ENCODE measurements at regions not wholly inside any gene's neighbourhood (a gene's known extent, or its start where the extent isn't known, plus 50 kb on each side); places are given as distances from the start of the nearest gene placed in this dataset.
A peak's percentile ranks its signal among the peaks of the same experiment; 100 is the strongest.

DNA sequence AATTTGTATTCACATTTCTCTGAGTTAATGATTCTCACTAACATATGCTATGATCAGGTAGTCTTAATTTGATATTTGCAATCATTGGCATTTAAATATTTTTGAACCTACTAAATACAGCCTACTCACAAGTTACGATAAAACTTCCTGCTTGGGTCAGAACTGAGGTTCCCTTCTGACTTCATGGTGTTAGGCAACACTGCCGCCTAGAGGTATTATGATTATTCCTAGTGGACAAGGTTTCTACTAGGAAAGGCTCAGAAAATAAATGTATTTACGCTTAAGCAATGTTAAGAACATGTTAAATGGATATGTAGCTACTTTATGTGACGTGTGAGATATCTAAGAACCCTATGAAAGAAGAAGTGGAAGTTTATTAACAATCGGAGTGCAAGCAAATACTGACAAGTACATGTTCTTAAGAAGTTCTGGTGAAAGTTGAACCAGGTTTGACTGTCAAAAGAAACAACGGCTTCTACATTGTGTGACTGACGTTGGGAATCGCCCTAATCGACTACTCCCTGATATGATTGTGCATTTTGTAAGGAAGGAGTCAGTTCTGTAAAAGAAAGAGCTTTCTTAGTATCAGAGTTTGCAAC lies 1395.8 kb downstream of the SLITRK5 start:
- H3K4me3 Mint-ChIP-seq, result no peak overlapping the region
- ATAC-seq, result peak; percentile 79
- Histone ChIP-seq H2AFZ (no peak overlapping the region), H3K4me1 (ENCODE audit: insufficient read depth) (no peaks in the 10 kb centered on the region), H4K20me1 (replicated peaks; ENCODE audit: insufficient read depth) (no peaks in the 10 kb centered on the region), H3K9me2 (ENCODE audit: insufficient read depth) (no peaks in the 10 kb centered on the region), H3K4me3 (no peak overlapping the region), H3F3A (replicated peaks; ENCODE audit: low read depth) (no peaks in the 10 kb centered on the region), H3K27me3 (ENCODE audit: insufficient read depth) (no peaks in the 10 kb centered on the region), H3K36me3 (ENCODE audit: insufficient read depth) (no peaks in the 10 kb centered on the region), H3K4me2 (no peak overlapping the region), H3K27ac (ENCODE audit: low read depth) (no peak overlapping the region), H3K79me2 (replicated peaks; ENCODE audit: insufficient read depth) (no peaks in the 10 kb centered on the region)
- H3K27ac Mint-ChIP-seq, result no peak overlapping the region
- DNase-seq (ENCODE audit: low spot score), result peak; percentile 84
- no peaks in the 10 kb centered on the region; the same call in 2 of the 3 replicates for H3K4me1 Mint-ChIP-seq
- TF ChIP-seq REST (IDR thresholded peaks at IDR 0.05; ENCODE audit: unreplicated experiment), result no peak
- no peak for TF ChIP-seq EZH2 (IDR thresholded peaks at IDR 0.05; ENCODE audit: low read depth, unreplicated experiment)
- no peak for TF ChIP-seq ZNF114 (CRISPR knock-in tag; IDR thresholded peaks at IDR 0.05)
- TF ChIP-seq STAT1 (IDR thresholded peaks at IDR 0.05; ENCODE audit: unreplicated experiment), result no peak
- peak; percentile 87 to 92 for TF ChIP-seq CTCF (conservative IDR thresholded peaks at IDR 0.05; ENCODE audit: low read depth in 2 of 2)
- TF ChIP-seq POLR2AphosphoS5 (IDR thresholded peaks at IDR 0.05; ENCODE audit: low read depth), result no peak
- no peak for TF ChIP-seq JUNB (IDR thresholded peaks at IDR 0.05; ENCODE audit: unreplicated experiment)
- H3K9me3 Mint-ChIP-seq, result no peaks in the 10 kb centered on the region
- H3K27me3 Mint-ChIP-seq (ENCODE audit: insufficient read depth, low read depth, poor library complexity), result no peaks in the 10 kb centered on the region
- H3K36me3 Mint-ChIP-seq (ENCODE audit: low read depth), result no peaks in the 10 kb centered on the region

GRCh38 chr13:89072979-89073378 lies 1401.8 kb downstream of the SLITRK5 start:
- Histone ChIP-seq H2AFZ (no peak overlapping the region), H3K27me3 (ENCODE audit: insufficient read depth) (no peaks in the 10 kb centered on the region), H3K36me3 (ENCODE audit: insufficient read depth) (no peaks in the 10 kb centered on the region), H3K4me3 (no peak overlapping the region), H3K79me2 (replicated peaks; ENCODE audit: insufficient read depth) (no peaks in the 10 kb centered on the region), H4K20me1 (replicated peaks; ENCODE audit: insufficient read depth) (no peaks in the 10 kb centered on the region), H3K4me1 (ENCODE audit: insufficient read depth) (no peaks in the 10 kb centered on the region), H3F3A (replicated peaks; ENCODE audit: low read depth) (no peaks in the 10 kb centered on the region), H3K4me2 (no peak overlapping the region), H3K9me2 (ENCODE audit: insufficient read depth) (no peaks in the 10 kb centered on the region), H3K27ac (ENCODE audit: low read depth) (no peak overlapping the region)
- Mint-ChIP-seq H3K9me3 (no peaks in the 10 kb centered on the region; the same call in 1 of the 3 replicates), H3K4me1 (peaks cover 3% of the 10 kb centered on the region; the same call in 1 of the 3 replicates), H3K27me3 (ENCODE audit: insufficient read depth, low read depth, poor library complexity) (peaks cover 2% of the 10 kb centered on the region), H3K4me3 (no peak overlapping the region), H3K27ac (no peak overlapping the region), H3K36me3 (ENCODE audit: low read depth) (no peaks in the 10 kb centered on the region)
- no peak for DNase-seq (ENCODE audit: low spot score)
- ATAC-seq, result no peak
- TF ChIP-seq CREB1 (CRISPR knock-in tag; IDR thresholded peaks at IDR 0.05; ENCODE audit: low read depth) (no peak), STAT1 (IDR thresholded peaks at IDR 0.05; ENCODE audit: unreplicated experiment) (no peak), CTCF (conservative IDR thresholded peaks at IDR 0.05; ENCODE audit: low read depth in 2 of 2) (no peak), EZH2 (IDR thresholded peaks at IDR 0.05; ENCODE audit: low read depth, unreplicated experiment) (no peak), ZNF114 (CRISPR knock-in tag; IDR thresholded peaks at IDR 0.05) (no peak), JUNB (IDR thresholded peaks at IDR 0.05; ENCODE audit: unreplicated experiment) (no peak), ZNF331 (CRISPR knock-in tag; IDR thresholded peaks at IDR 0.05; ENCODE audit: low read depth) (no peak), NANOG (IDR thresholded peaks at IDR 0.05; ENCODE audit: borderline replicate concordance) (no peak), REST (IDR thresholded peaks at IDR 0.05; ENCODE audit: unreplicated experiment) (no peak)

All from GM23338 (cell line).